ENCODE measurements at regions not wholly inside any gene's neighbourhood (a gene's known extent, or its start where the extent isn't known, plus 50 kb on each side); places are given as distances from the start of the nearest gene placed in this dataset.

GRCh38 chr2:118216224-118216623 lies 128.0 kb downstream of the INSIG2 start:
- DNase-seq (ENCODE audit: low read depth): no peak
- no peak overlapping the region for H3K4me3 ChIP-seq (replicated peaks; ENCODE audit: low read depth, low read length)
- TF ChIP-seq CTCF (IDR thresholded peaks at IDR 0.05; ENCODE audit: low read length, missing control alignments): no peak

GRCh38 chr2:118209727-118210126 lies 121.5 kb downstream of the INSIG2 start:
- no peak for TF ChIP-seq CTCF (IDR thresholded peaks at IDR 0.05; ENCODE audit: low read length, missing control alignments)
- DNase-seq (ENCODE audit: low read depth): no peak
- H3K4me3 ChIP-seq (replicated peaks; ENCODE audit: low read depth, low read length): no peak overlapping the region

- no peak overlapping the region for H3K4me3 ChIP-seq (replicated peaks; ENCODE audit: low read depth, low read length)
- no peak for TF ChIP-seq CTCF (IDR thresholded peaks at IDR 0.05; ENCODE audit: low read length, missing control alignments)
- DNase-seq (ENCODE audit: low read depth): no peak
Observed at GRCh38 chr2:118207889-118208288, 119.6 kb downstream of the INSIG2 start.

DNA sequence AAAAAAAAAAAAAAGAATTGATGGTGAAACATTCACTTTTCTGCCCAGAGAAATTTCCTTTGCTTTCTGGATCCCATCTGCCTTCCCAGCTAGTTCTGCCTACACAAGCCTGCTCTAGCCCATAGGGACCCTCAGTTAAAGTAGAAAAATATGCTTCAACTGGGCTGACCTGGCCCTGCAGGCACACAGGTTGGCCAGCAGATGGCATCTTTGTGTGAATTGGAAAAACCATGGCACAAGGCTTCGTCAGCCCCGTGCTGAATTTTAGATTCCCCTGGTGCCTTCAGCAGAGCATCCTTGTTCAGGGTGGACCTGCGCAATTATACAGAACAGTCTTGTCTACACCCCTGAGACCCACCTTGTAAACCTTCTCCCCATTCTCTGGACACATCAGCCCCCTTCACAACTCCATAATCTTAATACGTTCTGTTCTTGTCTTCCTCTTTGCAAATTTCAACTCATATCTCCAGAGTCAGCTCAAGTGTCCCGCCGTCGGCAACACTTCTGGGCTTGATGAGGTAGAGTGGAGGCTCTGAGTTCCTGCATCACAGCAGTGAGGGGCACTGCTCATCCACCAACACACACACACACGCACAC lies 114.5 kb downstream of the INSIG2 start:
- peak; percentile 59 for DNase-seq (ENCODE audit: low read depth)
- TF ChIP-seq CTCF (IDR thresholded peaks at IDR 0.05; ENCODE audit: low read length, missing control alignments): peak; percentile 90
- H3K4me3 ChIP-seq (replicated peaks; ENCODE audit: low read depth, low read length): no peak overlapping the region

- TF ChIP-seq CTCF (IDR thresholded peaks at IDR 0.05; ENCODE audit: low read length, missing control alignments): no peak
- no peak for DNase-seq (ENCODE audit: low read depth)
- no peak overlapping the region for H3K4me3 ChIP-seq (replicated peaks; ENCODE audit: low read depth, low read length)
Observed at GRCh38 chr2:118198268-118198667, 110.0 kb downstream of the INSIG2 start.

DNA sequence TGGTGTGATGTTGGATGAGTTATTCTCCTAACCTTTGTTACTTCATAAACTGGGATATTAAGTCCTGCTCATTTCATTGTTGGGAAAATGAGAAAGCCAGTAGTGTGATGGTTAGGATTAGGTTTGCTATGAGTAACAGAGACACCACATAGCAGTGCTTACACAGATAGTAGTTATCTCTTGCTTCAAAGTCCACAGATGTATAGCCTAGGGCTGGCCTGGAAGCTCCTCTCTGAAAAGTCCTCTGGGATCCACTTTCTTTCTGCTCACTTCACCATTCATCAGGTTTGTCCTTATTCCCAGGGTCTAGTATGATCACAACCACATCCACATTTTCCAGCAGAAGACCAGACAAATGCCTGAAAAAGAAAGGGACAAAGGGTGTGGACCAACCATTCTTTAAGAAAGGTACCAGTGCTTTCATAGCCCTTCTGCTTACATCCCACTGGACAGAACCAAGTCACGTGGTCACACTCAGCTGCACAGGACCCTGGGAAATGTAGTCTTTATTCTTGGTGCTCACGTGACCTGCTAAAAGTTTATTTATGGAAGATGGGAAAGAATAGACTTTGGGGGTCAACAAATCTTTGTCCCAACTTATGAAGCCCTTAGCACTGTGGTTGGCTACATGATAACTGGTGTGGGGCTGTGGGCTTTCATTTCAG lies 108.9 kb downstream of the INSIG2 start:
- H3K4me3 ChIP-seq (replicated peaks; ENCODE audit: low read depth, low read length): no peak overlapping the region
- TF ChIP-seq CTCF (IDR thresholded peaks at IDR 0.05; ENCODE audit: low read length, missing control alignments): no peak
- DNase-seq (ENCODE audit: low read depth): peak; percentile 8

GRCh38 chr2:118190474-118190873 lies 102.2 kb downstream of the INSIG2 start:
- DNase-seq (ENCODE audit: low read depth): no peak
- no peak for TF ChIP-seq CTCF (IDR thresholded peaks at IDR 0.05; ENCODE audit: low read length, missing control alignments)

More at GRCh38 chr2:118190474-118190873, 102.2 kb downstream of the INSIG2 start:
- H3K4me3 ChIP-seq (replicated peaks; ENCODE audit: low read depth, low read length): no peak overlapping the region

Measured in fibroblast of pulmonary artery (primary cell).